ENCODE measurements at regions not wholly inside any gene's neighbourhood (a gene's known extent, or its start where the extent isn't known, plus 50 kb on each side); places are given as distances from the start of the nearest gene placed in this dataset.

DNA sequence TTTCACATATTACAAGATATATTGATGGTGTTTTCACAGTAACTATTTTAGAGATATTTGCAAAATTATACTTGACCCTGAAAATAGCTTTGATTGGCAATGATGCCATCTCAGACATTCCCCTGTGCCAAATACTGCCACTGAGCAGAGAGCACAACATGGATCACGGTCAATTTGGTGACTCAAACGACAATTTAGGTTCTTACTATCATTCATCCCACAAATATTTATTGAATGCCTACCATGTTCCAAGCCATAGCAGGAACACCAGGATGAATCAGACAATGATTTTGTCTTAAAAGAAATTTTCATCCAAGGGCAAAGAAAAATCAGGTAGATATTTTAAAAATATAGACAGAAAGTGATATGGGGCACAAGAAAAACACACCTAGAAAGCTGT, 153.2 kb upstream of the ADO start (continued):
- TF ChIP-seq, protein P1, sequence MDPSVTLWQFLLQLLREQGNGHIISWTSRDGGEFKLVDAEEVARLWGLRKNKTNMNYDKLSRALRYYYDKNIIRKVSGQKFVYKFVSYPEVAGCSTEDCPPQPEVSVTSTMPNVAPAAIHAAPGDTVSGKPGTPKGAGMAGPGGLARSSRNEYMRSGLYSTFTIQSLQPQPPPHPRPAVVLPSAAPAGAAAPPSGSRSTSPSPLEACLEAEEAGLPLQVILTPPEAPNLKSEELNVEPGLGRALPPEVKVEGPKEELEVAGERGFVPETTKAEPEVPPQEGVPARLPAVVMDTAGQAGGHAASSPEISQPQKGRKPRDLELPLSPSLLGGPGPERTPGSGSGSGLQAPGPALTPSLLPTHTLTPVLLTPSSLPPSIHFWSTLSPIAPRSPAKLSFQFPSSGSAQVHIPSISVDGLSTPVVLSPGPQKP (IDR thresholded peaks at IDR 0.05; ENCODE audit: low read depth, low read length): no peak
- no peak for TF ChIP-seq CHD4 (IDR thresholded peaks at IDR 0.05; ENCODE audit: borderline replicate concordance)
- TF ChIP-seq, protein P2, sequence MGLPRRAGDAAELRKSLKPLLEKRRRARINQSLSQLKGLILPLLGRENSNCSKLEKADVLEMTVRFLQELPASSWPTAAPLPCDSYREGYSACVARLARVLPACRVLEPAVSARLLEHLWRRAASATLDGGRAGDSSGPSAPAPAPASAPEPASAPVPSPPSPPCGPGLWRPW (IDR thresholded peaks at IDR 0.05): no peak
- no peak for TF ChIP-seq MYC (IDR thresholded peaks at IDR 0.05; ENCODE audit: borderline replicate concordance, low read length)
- TF ChIP-seq MAFK (IDR thresholded peaks at IDR 0.05; ENCODE audit: partially characterized antibody): no peak
- TF ChIP-seq HEYL (CRISPR knock-in tag; IDR thresholded peaks at IDR 0.05): no peak

DNA sequence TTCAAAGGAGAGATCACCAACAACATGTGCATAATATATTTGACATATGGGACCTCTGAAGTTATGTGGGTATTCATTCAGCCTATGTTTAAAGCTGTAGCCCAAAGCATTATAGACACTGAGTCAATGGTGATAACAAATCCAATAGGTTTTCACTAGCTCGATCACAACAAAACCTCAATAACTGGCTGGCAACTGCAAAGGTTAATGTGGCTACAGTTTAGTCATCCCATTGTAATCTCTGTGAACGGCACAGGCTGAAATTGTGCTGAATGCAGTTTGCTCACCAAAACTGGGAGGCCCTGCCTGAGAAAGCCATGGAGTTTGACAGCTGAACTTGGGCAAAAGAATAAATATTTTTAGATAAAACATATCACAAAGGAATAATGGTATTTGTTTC, 152.4 kb upstream of the ADO start:
- WGBS (ENCODE audit: missing lambda C conversion rate): 48% methylated on average over 2 of the region's 2 CpGs
- TF ChIP-seq, protein P3, sequence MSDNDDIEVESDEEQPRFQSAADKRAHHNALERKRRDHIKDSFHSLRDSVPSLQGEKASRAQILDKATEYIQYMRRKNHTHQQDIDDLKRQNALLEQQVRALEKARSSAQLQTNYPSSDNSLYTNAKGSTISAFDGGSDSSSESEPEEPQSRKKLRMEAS (IDR thresholded peaks at IDR 0.05): no peak
- TF ChIP-seq FOSL2 (IDR thresholded peaks at IDR 0.05) (no peak), FOSL2 (CRISPR knock-in tag; IDR thresholded peaks at IDR 0.05) (no peak), HDAC2 (IDR thresholded peaks at IDR 0.05) (no peak), JUN (IDR thresholded peaks at IDR 0.05) (no peak), HOXB5 (CRISPR knock-in tag; IDR thresholded peaks at IDR 0.05) (no peak), CBX2 (IDR thresholded peaks at IDR 0.05; ENCODE audit: borderline replicate concordance, low read depth) (no peak), RFX5 (IDR thresholded peaks at IDR 0.05) (no peak), TFCP2L1 (CRISPR knock-in tag; IDR thresholded peaks at IDR 0.05) (no peak), RARB (CRISPR knock-in tag; IDR thresholded peaks at IDR 0.05) (no peak), MYC (IDR thresholded peaks at IDR 0.05; ENCODE audit: borderline replicate concordance, low read length) (no peak), CHD4 (IDR thresholded peaks at IDR 0.05; ENCODE audit: borderline replicate concordance) (no peak), JUNB (IDR thresholded peaks at IDR 0.05) (no peak), POLR2A (IDR thresholded peaks at IDR 0.05; ENCODE audit: low read length) (no peak), NR3C1 (IDR thresholded peaks at IDR 0.05) (no peak), CBX8 (IDR thresholded peaks at IDR 0.05) (no peak), EHMT2 (IDR thresholded peaks at IDR 0.05; ENCODE audit: low read depth) (no peak), PHF8 (IDR thresholded peaks at IDR 0.05; ENCODE audit: borderline replicate concordance, low read depth) (no peak)
- TF ChIP-seq, protein P4, sequence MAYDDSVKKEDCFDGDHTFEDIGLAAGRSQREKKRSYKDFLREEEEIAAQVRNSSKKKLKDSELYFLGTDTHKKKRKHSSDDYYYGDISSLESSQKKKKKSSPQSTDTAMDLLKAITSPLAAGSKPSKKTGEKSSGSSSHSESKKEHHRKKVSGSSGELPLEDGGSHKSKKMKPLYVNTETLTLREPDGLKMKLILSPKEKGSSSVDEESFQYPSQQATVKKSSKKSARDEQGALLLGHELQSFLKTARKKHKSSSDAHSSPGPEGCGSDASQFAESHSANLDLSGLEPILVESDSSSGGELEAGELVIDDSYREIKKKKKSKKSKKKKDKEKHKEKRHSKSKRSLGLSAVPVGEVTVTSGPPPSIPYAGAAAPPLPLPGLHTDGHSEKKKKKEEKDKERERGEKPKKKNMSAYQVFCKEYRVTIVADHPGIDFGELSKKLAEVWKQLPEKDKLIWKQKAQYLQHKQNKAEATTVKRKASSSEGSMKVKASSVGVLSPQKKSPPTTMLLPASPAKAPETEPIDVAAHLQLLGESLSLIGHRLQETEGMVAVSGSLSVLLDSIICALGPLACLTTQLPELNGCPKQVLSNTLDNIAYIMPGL (CRISPR knock-in tag; IDR thresholded peaks at IDR 0.05; ENCODE audit: borderline replicate concordance): no peak
- TF ChIP-seq, protein P5, sequence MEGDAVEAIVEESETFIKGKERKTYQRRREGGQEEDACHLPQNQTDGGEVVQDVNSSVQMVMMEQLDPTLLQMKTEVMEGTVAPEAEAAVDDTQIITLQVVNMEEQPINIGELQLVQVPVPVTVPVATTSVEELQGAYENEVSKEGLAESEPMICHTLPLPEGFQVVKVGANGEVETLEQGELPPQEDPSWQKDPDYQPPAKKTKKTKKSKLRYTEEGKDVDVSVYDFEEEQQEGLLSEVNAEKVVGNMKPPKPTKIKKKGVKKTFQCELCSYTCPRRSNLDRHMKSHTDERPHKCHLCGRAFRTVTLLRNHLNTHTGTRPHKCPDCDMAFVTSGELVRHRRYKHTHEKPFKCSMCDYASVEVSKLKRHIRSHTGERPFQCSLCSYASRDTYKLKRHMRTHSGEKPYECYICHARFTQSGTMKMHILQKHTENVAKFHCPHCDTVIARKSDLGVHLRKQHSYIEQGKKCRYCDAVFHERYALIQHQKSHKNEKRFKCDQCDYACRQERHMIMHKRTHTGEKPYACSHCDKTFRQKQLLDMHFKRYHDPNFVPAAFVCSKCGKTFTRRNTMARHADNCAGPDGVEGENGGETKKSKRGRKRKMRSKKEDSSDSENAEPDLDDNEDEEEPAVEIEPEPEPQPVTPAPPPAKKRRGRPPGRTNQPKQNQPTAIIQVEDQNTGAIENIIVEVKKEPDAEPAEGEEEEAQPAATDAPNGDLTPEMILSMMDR (IDR thresholded peaks at IDR 0.05): no peak
- TF ChIP-seq, protein P6, sequence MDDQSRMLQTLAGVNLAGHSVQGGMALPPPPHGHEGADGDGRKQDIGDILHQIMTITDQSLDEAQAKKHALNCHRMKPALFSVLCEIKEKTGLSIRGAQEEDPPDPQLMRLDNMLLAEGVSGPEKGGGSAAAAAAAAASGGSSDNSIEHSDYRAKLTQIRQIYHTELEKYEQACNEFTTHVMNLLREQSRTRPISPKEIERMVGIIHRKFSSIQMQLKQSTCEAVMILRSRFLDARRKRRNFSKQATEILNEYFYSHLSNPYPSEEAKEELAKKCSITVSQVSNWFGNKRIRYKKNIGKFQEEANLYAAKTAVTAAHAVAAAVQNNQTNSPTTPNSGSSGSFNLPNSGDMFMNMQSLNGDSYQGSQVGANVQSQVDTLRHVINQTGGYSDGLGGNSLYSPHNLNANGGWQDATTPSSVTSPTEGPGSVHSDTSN (IDR thresholded peaks at IDR 0.05): no peak
- Histone ChIP-seq H3K4me2 (no peak overlapping the region), H3K9me3 (no peaks in the 10 kb centered on the region), H3K27ac (no peak overlapping the region), H3K4me1 (no peaks in the 10 kb centered on the region), H3K4me3 (no peak overlapping the region)
- FAIRE-seq (no peak), DNase-seq (ENCODE audit: low read depth in 1 of 2, low spot score in 1 of 2) (no peak), ATAC-seq (no peak)
- CTCF ChIA-PET: interaction anchor here (1.2 kb wide), 1 partner anchor 16 kb away, joined by 3 read pairs; no protein-coding TSS in a partner anchor
- POLR2A ChIA-PET: no interaction called here
